H9 (cell line): ENCODE measurements at regions not wholly inside any gene's neighbourhood (a gene's known extent, or its start where the extent isn't known, plus 50 kb on each side); places are given as distances from the start of the nearest gene placed in this dataset.

Source experiments
- DNase-seq: peaks from one replicate; pipeline ENCODE4 v3.0.0-alpha.2; 2017
- H2AFZ ChIP-seq: one replicate; pipeline ENCODE4 v1.6.1; 2013; ENCODE audit warnings: mild to moderate bottlenecking, low read length, control low read depth, moderate library complexity
- H2AK5ac ChIP-seq: 2 replicates; pipeline ENCODE4 v1.6.1; 2013; ENCODE audit warnings: low read length, control low read depth, mixed read lengths; ENCODE audit not compliant: insufficient read length
- H2BK120ac ChIP-seq: one replicate; pipeline ENCODE4 v1.6.1; 2013; ENCODE audit warnings: low read depth, mild to moderate bottlenecking, low read length, control low read depth, inconsistent platforms; ENCODE audit not compliant: poor library complexity, severe bottlenecking
- H2BK12ac ChIP-seq: 2 replicates; pipeline ENCODE4 v1.6.1; 2013; ENCODE audit warnings: low read length, control low read depth, mixed read lengths, low read depth; ENCODE audit not compliant: insufficient read length
- H2BK15ac ChIP-seq: 2 replicates; pipeline ENCODE4 v1.6.1; 2013; ENCODE audit warnings: low read depth, low read length, control low read depth
- H2BK20ac ChIP-seq: one replicate; pipeline ENCODE4 v1.6.1; 2013; ENCODE audit warnings: low read depth, mild to moderate bottlenecking, low read length, control low read depth, inconsistent platforms; ENCODE audit not compliant: poor library complexity, severe bottlenecking
- H2BK5ac ChIP-seq: 2 replicates; pipeline ENCODE4 v1.6.1; 2013; ENCODE audit warnings: low read length, control low read depth, mixed read lengths; ENCODE audit not compliant: insufficient read length
- H3K14ac ChIP-seq: 2 replicates; pipeline ENCODE4 v1.6.1; 2013; ENCODE audit warnings: low read length, control low read depth; ENCODE audit not compliant: insufficient read depth
- H3K18ac ChIP-seq: 2 replicates; pipeline ENCODE4 v1.6.1; 2013; ENCODE audit warnings: low read depth, mild to moderate bottlenecking, mixed read lengths, low read length, control low read depth; ENCODE audit not compliant: insufficient read length
- H3K23ac ChIP-seq: 2 replicates; pipeline ENCODE4 v1.6.1; 2013; ENCODE audit warnings: low read length, control low read depth, mixed read lengths, low read depth; ENCODE audit not compliant: insufficient read length
- H3K23me2 ChIP-seq: 2 replicates; pipeline ENCODE4 v1.6.1; 2013; ENCODE audit warnings: low read depth, mild to moderate bottlenecking, mixed read lengths, low read length, control low read depth; ENCODE audit not compliant: insufficient read length, poor library complexity, severe bottlenecking
- H3K27ac ChIP-seq: 2 replicates; pipeline ENCODE4 v1.5.1; 2013; ENCODE audit warnings: low read length, control low read depth, mixed read lengths, low read depth; ENCODE audit not compliant: insufficient read length
- H3K27me3 ChIP-seq: 2 replicates; pipeline ENCODE4 v1.6.1; 2013; ENCODE audit warnings: low read length, control low read depth, inconsistent platforms; ENCODE audit not compliant: insufficient read depth
- H3K4ac ChIP-seq: 2 replicates; pipeline ENCODE4 v1.6.1; 2013; ENCODE audit warnings: low read depth, mild to moderate bottlenecking, control low read depth, inconsistent platforms, low read length, moderate library complexity
- H3K4me1 ChIP-seq: 2 replicates; pipeline ENCODE4 v1.6.1; 2013; ENCODE audit warnings: low read length, control low read depth, inconsistent platforms; ENCODE audit not compliant: insufficient read depth
- H3K4me2 ChIP-seq: 2 replicates; pipeline ENCODE4 v1.6.1; 2013; ENCODE audit warnings: low read length, control low read depth, mixed read lengths; ENCODE audit not compliant: insufficient read length, insufficient read depth
- H3K56ac ChIP-seq: 2 replicates; pipeline ENCODE4 v1.6.1; 2013; ENCODE audit warnings: low read depth, mild to moderate bottlenecking, mixed read lengths, low read length, control low read depth; ENCODE audit not compliant: insufficient read length
- H3K79me1 ChIP-seq: 2 replicates; pipeline ENCODE4 v1.6.1; 2013; ENCODE audit warnings: low read depth, mild to moderate bottlenecking, moderate library complexity, low read length, control low read depth, inconsistent platforms; ENCODE audit not compliant: insufficient read depth, poor library complexity, severe bottlenecking
- H3K79me2 ChIP-seq: 2 replicates; pipeline ENCODE4 v1.6.1; 2013; ENCODE audit warnings: low read length, control low read depth, inconsistent platforms; ENCODE audit not compliant: insufficient read depth
- H3K9ac ChIP-seq: 2 replicates; pipeline ENCODE4 v1.6.1; 2013; ENCODE audit warnings: low read length, control low read depth, mixed read lengths; ENCODE audit not compliant: insufficient read length; ENCODE audit errors: extremely low read depth
- H3K9me3 ChIP-seq: one replicate; pipeline ENCODE4 v1.6.1; 2013; ENCODE audit warnings: low read depth, low read length, inconsistent platforms; ENCODE audit not compliant: control insufficient read depth
- H3T11ph ChIP-seq: one replicate; pipeline ENCODE4 v1.6.1; 2013; ENCODE audit warnings: mild to moderate bottlenecking, low read length, control low read depth, inconsistent platforms
- H4K20me1 ChIP-seq: one replicate; pipeline ENCODE4 v1.6.1; 2013; ENCODE audit not compliant: control insufficient read depth, insufficient read length, insufficient read depth
- H4K5ac ChIP-seq: 2 replicates; pipeline ENCODE4 v1.6.1; 2013; ENCODE audit warnings: low read depth, mild to moderate bottlenecking, mixed read lengths, low read length, control low read depth; ENCODE audit not compliant: insufficient read length
- H4K8ac ChIP-seq: replicated peaks from 2 replicates; pipeline ENCODE4 v1.6.1; 2013; ENCODE audit warnings: low read length, control low read depth, mixed read lengths, low read depth; ENCODE audit not compliant: insufficient read length
- H4K91ac ChIP-seq: 2 replicates; pipeline ENCODE4 v1.6.1; 2013; ENCODE audit warnings: low read depth, mild to moderate bottlenecking, moderate library complexity, mixed read lengths, low read length, control low read depth; ENCODE audit not compliant: insufficient read length
- H3K27ac Mint-ChIP-seq, 3 experiments: 2 replicates in 2 of 3; 3 replicates in 1 of 3; pipeline ENCODE4 v1.8.0; 2020 to 2021; ENCODE audit warnings: mixed read lengths in 3 of 3, mild to moderate bottlenecking in 1 of 3, moderate library complexity in 1 of 3
- H3K27me3 Mint-ChIP-seq: 2 replicates; pipeline ENCODE4 v1.8.0; 2021; ENCODE audit warnings: low read depth, mild to moderate bottlenecking, moderate library complexity, mixed read lengths
- H3K36me3 Mint-ChIP-seq, 3 experiments: 2 replicates in 2 of 3; 3 replicates in 1 of 3; pipeline ENCODE4 v1.8.0; 2020 to 2021; ENCODE audit warnings: low read depth in 3 of 3, mixed read lengths in 3 of 3; ENCODE audit not compliant: insufficient read depth in 1 of 3
- H3K4me1 Mint-ChIP-seq, 2 experiments: 2 replicates each; pipeline ENCODE4 v1.8.0; 2020; ENCODE audit warnings: mixed read lengths in 2 of 2
- H3K4me3 Mint-ChIP-seq, 2 experiments: 2 replicates in 1 of 2; 3 replicates in 1 of 2; pipeline ENCODE4 v1.8.0; 2020 to 2021; ENCODE audit warnings: mild to moderate bottlenecking in 2 of 2, mixed read lengths in 2 of 2, moderate library complexity in 1 of 2
- H3K9me3 Mint-ChIP-seq, 2 experiments: 2 replicates in 1 of 2; 3 replicates in 1 of 2; pipeline ENCODE4 v1.8.0; 2020; ENCODE audit warnings: mild to moderate bottlenecking in 2 of 2, mixed read lengths in 2 of 2, moderate library complexity in 1 of 2
- CTCF ChIP-seq: fragments of 200-600 bp; sonication (generic); conservative IDR thresholded peaks from 3 replicates; pipeline ENCODE4 v1.8.0; 2021; ENCODE audit warnings: antibody characterized with exemption, mild to moderate bottlenecking
- WGBS: extraction: QIAGEN DNeasy Blood & Tissue Kit; methylation state at CpG from one replicate; pipeline ENCODE4 v1.1.7; 2013; ENCODE audit warnings: missing lambda C conversion rate, low lambda C conversion rate, mixed read lengths; ENCODE audit not compliant: insufficient read length; ENCODE audit errors: extremely low coverage; 5-methylcytosine and 5-hydroxymethylcytosine counted together

GRCh38 chr5:125006011-125006685 lies 259.7 kb upstream of the ZNF608 start:
- Mint-ChIP-seq H3K27me3 (no peaks in the 10 kb centered on the region), H3K36me3 (no peaks in the 10 kb centered on the region), H3K4me3 (peak overlapping the region in 1 of 2 experiments; percentile 31; a peak in 1 of 5 replicates), H3K9me3 (no peaks in the 10 kb centered on the region), H3K4me1 (peaks cover 56 to 58% of the 10 kb centered on the region in 2 experiments), H3K27ac (peak overlapping the region in 2 of 3 experiments; percentile 85 to 96; a peak in 5 of 7 replicates)
- no peak overlapping the region for H3K56ac ChIP-seq
- no peak overlapping the region for H2BK20ac ChIP-seq
- no peak overlapping the region for H3K27ac ChIP-seq
- H3K4ac ChIP-seq, result no peak overlapping the region
- H3K14ac ChIP-seq, result no peak overlapping the region
- H2BK12ac ChIP-seq, result no peak overlapping the region
- no peaks in the 10 kb centered on the region for H3K27me3 ChIP-seq
- no peaks in the 10 kb centered on the region for H3K23me2 ChIP-seq
- no peak overlapping the region for H4K91ac ChIP-seq
- H2BK15ac ChIP-seq, result no peak overlapping the region
- TF ChIP-seq CTCF, result no peak
- H2BK120ac ChIP-seq, result no peak overlapping the region
- no peak overlapping the region for H4K5ac ChIP-seq
- no peaks in the 10 kb centered on the region for H4K20me1 ChIP-seq
- no peak overlapping the region for H3K23ac ChIP-seq
- DNase-seq, result no peak
- H3T11ph ChIP-seq, result no peak overlapping the region
- no peaks in the 10 kb centered on the region for H3K9me3 ChIP-seq
- H3K9ac ChIP-seq, result no peak overlapping the region
- H3K4me1 ChIP-seq, result peaks cover 11% of the 10 kb centered on the region; the same call in 1 of the 2 replicates
- H2BK5ac ChIP-seq, result no peak overlapping the region
- no peaks in the 10 kb centered on the region for H3K79me2 ChIP-seq
- no peak overlapping the region for H2AK5ac ChIP-seq
- peak overlapping the region; percentile 35 for H3K4me2 ChIP-seq
- WGBS, result no CpG with 5 or more reads among the region's 5 CpGs
- no peak overlapping the region for H2AFZ ChIP-seq
- no peaks in the 10 kb centered on the region for H3K79me1 ChIP-seq
- H4K8ac ChIP-seq, result no peak overlapping the region
- H3K18ac ChIP-seq, result no peak overlapping the region
